Cardiac fibroblast (primary cell): ENCODE measurements at regions not wholly inside any gene's neighbourhood (a gene's known extent, or its start where the extent isn't known, plus 50 kb on each side); places are given as distances from the start of the nearest gene placed in this dataset.

ENCODE experiments used
- DNase-seq, 2 donors: peaks; one replicate each; pipeline versions ENCODE4 v3.0.0 to v3.0.0-alpha.2; 2010; ENCODE audit warnings: low read depth in 2 of 2
- H3K4me3 ChIP-seq, 2 donors: replicated peaks in 1 of 2; 1 replicate in 1 of 2; 2 replicates in 1 of 2; pipeline ENCODE4 v1.5.1; 2011; ENCODE audit warnings: low read depth in 2 of 2, low read length in 2 of 2, mild to moderate bottlenecking in 2 of 2, moderate library complexity in 1 of 2
- CTCF ChIP-seq: IDR thresholded peaks from one replicate; pipeline ENCODE4 v1.5.1; 2011; ENCODE audit warnings: low read depth, mild to moderate bottlenecking, low read length, inconsistent platforms

- DNase-seq = no peak
- no peak overlapping the region for H3K4me3 ChIP-seq
- no peak for TF ChIP-seq CTCF
Measured at GRCh38 chr22:27258616-27259172, 542.9 kb downstream of the MN1 start.

GRCh38 chr22:27259433-27259832 is 542.1 kb downstream of the MN1 start:
- H3K4me3 ChIP-seq = no peak overlapping the region
- DNase-seq = no peak
- no peak for TF ChIP-seq CTCF

GRCh38 chr22:27260087-27260698 is 541.4 kb downstream of the MN1 start:
- DNase-seq = no peak
- TF ChIP-seq CTCF = no peak
- no peak overlapping the region for H3K4me3 ChIP-seq

- DNase-seq = no peak
- no peak for TF ChIP-seq CTCF
- H3K4me3 ChIP-seq = no peak overlapping the region
Measured at GRCh38 chr22:27262361-27262760, 539.2 kb downstream of the MN1 start.

- TF ChIP-seq CTCF = no peak
- H3K4me3 ChIP-seq = no peak overlapping the region
- no peak for DNase-seq
Measured at GRCh38 chr22:27264184-27264583, 537.4 kb downstream of the MN1 start.

GRCh38 chr22:27267145-27267544 is 534.4 kb downstream of the MN1 start:
- H3K4me3 ChIP-seq = no peak overlapping the region
- no peak for DNase-seq
- no peak for TF ChIP-seq CTCF
